ENCODE measurements at regions not wholly inside any gene's neighbourhood (a gene's known extent, or its start where the extent isn't known, plus 50 kb on each side); places are given as distances from the start of the nearest gene placed in this dataset.
"Not testable (repeated sequence)": the region's sequence is repeated elsewhere in the genome, so short reads cannot be mapped to it uniquely, and the experiment has no call there.

DNA sequence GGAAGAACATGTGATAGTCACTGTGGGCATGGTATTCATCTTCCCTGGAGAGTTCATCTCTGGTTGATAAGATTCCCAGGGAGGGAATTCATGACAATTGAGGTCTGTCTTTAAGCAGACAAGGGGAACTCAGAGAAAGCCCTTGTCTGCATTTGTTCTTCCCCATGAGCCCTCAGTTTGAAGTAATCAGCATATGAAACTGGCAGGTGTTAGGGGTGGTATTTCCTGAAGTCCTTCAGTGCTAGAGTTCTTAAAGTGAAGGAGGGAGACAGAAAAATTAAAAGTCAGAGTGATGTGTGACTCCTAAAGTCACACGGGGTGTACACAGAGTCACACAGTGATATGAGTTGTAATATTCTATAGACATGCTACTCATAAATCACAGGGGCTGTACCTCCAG lies 60.6 kb upstream of the SYK start:
- no peak for DNase-seq

DNA sequence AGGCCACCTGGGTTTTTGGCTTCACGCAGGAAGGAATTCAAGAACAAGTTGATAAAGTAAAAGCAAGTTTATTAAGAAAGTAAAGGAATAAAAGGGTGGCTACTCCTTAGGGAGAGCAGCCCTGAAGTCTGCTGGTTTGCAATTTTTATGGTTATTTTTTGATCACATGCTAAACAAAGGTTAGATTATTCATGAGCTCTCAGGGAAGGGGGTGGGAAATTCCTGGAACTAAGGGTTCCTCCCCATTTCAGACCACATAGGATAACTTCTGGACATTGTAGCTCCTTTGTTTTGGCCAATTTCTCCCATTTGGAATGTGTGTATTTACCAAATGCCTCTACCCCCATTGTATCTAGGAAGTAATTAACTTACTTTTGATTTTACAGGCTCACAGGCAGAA lies 63.9 kb upstream of the SYK start:
- no peak for DNase-seq

DNA sequence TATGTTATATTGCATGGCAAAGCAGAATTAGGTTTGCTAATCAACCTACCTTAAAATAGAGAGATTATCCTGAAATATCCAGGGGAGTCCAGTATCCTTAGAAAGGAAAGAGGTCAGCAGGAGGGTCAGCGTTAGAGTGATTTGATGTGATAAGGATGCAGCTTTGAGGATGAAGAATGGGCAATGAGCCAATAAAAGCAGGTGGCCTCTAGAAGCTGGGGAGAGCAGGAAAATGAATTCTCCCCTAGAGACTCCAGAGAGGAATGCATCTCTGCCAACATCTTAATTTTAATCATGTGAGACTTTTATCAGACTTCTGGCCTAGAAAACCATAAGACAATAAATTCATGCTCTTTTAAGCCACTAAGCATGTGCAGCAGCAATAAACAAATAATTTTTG lies 65.7 kb upstream of the SYK start:
- peak; percentile 8 for DNase-seq

DNA sequence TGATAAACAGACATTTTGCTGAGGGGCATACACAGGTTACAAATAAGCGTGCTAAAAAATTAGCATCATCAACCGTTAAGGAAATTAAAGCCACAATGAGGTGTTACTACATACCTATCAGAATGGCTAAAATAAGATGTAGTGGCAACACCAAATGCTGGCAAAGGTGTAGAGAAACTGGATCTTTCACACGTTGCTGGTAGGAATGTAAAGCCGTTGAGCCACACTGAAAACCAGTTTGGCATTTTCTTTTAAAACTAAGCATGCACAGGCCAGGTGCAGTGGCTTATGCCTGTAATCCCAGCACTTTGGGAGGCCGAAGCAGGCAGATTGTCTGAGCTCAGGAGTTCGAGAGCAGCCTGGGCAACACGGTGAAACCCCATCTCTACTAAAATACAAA lies 67.0 kb upstream of the SYK start:
- DNase-seq, result no peak

DNA sequence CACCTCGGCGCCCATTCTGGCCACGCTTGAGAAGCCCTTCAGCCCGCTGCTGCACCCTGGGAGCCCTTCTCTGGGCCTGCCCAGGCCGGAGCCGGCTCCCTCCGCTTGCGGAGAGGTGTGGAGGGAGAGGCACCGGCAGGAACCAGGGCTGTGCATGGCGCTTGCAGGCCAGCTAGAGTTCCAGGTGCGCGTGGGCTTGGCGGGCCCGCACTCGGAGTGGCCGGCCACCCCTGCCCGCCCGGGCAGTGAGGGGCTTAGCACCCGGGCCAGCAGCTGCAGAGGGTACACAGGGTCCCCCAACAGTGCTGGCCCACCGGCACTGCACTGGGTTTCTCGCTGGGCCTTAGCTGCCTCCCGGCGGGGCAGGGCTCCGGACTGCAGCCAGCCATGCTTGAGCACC lies 72.3 kb upstream of the SYK start:
- DNase-seq, result no peak

DNA sequence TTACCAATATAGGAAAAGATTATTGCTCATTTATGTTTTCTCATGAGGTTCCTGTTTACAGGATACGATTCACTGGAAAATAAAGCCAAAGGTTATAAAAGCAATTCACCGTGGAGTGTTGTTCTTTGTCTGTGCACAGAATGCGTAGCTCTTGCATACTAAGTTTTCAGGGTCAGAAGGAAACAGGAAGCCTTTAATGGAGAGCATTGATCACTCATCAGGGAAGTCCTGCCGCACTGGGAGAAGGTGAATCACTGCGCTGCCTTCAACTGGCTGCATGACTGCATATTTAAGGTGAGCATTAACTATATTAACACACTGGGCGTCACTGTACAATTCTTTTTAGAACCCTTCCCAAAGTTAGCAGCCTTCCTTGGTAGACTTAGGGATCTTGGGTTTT lies 74.1 kb upstream of the SYK start:
- no peak for DNase-seq

DNA sequence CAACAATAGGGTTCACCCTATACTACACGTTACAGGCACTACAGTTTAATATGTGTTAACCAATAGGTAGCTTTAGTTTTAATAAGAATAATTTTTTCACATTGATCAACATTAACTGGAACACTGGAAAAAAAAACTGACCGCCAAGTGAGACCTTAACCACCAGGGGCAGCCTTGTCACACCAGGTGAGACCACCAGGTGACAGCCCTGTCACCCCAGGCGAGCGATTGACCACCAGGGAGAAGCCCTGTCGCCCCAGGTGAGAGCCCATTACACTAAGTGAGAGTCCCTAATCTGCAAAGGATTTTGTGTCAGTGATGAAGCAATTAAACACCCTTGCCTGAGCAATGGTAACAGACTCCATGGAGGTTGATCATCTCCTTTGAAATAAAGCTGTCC lies 75.4 kb upstream of the SYK start:
- no peak for DNase-seq

DNA sequence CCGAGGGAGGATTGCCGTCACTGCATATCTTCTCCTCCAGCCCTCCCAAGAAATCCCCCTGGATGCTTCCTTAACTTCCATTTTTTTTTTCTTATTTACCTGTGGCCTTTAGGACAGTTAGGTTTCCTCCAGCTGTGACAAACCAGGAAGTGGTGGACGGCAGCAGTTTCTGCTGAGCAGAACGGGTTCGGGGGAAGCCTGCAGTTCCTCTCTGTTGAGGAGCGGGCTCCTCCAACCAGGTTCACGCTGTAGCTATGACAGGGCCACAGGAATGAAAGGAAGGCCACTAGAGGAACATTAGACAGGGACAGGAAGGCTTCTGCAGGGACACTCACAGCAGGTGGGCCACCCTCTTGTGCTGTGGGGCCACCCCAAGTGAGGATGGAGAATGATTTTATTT lies 76.7 kb upstream of the SYK start:
- no peak for DNase-seq

DNA sequence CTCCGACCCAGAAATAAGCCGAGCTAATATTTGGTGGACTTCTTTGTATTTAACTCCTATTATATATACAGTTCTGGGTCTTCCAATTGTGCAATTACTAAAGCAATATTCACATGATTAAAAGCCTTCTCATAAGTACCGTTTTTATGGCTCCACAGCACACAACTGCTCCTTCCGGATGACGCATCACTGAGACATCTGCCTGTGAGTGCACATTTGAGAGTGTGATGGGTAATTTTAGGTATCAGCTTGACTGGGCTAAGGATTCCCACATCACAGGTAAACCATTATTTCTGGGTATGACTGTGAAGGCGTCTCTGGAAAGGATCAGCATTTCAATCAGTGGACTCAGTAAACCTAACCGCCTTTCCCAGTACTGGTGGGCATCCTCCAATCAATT lies 77.5 kb upstream of the SYK start:
- DNase-seq, result no peak

DNA sequence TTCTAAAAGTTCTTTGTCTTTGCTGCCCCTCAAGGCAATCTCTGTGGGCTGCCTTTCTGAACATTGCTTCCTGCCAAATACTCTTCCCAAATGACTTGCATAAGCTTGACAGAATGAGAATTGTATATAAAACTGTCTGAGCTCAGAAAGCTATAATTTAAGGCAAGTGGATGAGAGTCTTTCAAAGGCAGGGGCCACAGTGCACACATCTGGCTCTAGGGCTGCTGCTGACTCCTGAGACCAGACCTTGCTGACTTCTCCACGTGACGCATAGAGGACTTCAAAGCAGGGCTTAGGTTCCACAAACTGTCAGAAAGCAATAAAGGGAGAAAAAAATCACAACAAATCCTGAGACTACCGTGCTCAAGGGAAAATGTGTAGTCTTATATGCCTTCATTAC lies 79.4 kb upstream of the DIRAS2 start:
- DNase-seq, result no peak

DNA sequence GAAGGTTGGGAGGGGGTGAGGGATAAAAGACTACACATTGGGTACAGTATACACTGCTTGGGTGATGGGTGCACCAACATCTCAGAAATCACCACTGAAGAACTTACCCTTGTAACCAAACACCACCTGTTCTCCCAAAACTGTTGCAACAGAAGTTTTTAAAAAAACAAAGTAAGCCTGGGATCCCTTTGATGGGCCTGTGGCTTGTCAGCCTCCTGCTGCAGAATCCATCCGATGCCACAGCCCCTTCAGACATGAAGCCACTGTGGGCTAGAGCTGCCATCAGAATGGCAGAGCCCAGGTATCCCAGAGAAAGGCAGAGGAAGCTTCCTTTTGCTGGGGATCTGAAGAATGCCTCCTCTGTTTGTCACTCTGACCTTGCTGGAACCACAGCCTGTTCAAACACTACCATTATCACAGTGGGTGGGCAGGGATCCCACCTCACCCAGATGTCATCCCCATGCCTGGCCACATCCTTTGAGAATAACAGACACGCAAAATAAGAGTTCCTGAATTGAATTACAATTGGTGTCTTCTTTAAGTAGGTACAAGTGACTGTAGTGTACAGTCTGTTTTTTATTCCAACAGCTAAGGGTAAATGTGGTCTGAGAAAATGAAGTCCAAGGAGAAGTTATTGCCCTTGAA lies 78.1 kb upstream of the DIRAS2 start:
- no peak for DNase-seq

DNA sequence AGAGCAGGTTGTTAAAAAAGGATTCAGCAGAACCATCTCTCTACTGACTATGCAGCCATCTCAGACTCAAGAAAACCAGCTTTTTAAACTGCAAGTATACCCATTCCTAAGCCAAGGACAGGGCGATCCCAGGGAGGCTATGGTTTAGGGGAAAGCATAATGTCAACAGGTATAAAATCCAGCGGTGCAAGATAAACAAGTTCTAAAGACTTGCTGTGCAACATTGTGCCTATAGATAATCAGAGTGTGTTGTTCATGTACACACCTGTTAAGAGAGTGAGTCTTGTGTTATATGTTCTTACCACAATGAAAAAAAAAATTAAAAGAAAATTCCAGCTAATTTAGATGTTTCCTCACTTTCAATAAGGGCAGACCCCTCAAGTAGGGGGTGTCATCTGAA lies 63.6 kb upstream of the DIRAS2 start:
- no peak for DNase-seq

DNA sequence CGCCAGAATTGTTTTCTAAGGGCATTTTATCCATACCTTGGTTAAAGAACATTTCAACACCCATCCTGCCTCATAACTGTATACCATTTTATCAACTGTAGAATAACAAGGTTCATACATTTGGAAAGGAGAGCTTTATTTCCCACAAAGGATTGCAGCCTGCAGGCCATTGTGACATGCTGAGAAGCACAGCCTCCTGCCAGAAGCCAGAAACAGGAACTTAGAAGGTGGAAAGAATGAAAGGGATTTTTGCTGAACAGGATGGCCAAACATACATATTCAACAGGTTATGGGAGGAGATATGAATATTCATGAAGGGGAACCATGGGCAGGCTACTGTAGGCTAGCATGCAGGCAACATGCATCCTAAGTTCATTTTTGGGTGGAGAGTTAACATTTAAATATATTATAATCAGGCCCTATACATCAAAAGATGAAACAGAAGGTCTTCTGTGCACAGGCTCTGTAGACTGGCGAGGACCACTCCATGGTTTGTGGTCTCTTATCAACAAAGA lies 59.9 kb upstream of the DIRAS2 start:
- DNase-seq, result no peak

DNA sequence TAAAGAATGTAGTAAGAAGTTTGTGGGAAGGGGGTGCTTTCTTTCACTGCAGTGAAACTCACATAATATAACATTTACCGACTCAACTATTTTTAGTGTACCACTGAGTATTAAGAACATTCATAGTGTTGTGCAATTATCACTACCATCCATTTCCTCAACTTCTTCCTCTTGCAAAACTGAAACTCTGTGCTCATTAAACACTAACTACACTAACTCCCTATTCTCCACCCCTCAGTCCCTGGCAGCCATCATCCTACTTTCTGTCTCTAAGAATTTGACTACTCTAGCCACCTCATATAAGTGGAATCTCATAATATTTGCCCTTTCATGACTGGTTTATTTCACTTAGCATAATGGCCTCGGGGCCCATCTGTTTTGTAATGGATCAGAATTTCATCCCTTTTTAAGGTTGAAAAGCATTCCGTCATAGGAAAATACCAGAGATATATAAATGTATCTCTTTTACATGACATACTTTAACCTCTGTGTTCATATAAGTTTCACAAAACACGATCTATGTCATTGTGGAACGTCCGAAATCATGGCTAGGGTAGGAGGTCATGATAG lies 56.3 kb upstream of the DIRAS2 start:
- no peak for DNase-seq

DNA sequence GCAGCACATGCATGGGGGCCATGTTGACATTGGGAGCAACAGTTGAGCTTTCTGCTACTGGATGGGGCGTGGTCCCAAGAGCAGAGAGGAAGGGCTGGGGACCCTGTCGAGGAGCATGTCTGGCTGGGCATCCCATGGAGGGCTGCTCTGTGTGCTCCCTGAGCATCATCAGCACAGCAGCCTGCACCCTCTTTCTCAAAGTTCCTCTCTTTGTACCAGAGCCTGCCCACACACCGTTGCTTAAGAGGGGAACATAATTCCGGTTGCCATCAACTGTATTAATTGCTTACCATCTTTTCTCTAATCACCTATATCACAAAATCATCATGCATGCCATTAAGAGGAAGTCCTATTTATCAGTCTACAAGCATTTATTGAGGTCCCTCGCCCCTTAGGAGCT lies 55.2 kb upstream of the DIRAS2 start:
- no peak for DNase-seq

DNA sequence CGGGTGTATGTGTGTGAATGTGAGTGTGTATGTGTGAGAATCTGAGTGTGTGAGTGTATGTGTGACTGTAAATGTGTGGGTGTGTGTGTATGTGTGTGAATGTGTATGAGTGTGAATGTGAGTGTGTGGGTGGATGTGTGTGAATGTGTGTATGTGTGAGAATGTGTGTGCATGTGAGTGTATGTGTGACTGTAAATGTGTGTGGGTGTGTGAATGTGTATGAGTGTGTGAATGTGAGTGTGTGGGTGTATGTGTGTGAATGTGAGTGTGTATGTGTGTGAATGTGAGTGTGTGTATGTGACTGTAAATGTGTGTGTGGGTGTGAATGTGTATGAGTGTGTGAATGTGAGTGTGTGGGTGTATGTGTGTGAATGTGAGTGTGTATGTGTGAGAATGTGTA lies 51.6 kb upstream of the DIRAS2 start:
- DNase-seq, result not testable (repeated sequence)

Data from DMS153 (cell line).